Naive thymus-derived CD8-positive, alpha-beta T cell (primary cell): ENCODE measurements at regions not wholly inside any gene's neighbourhood (a gene's known extent, or its start where the extent isn't known, plus 50 kb on each side); places are given as distances from the start of the nearest gene placed in this dataset.
"Not testable (repeated sequence)": the region's sequence is repeated elsewhere in the genome, so short reads cannot be mapped to it uniquely, and the experiment has no call there.

Experiments used
- ATAC-seq, 2 donors: fragments of 150-1000 bp; cut with Tn5 transposase in 1 of 2; sonication (Bioruptor Pico), chemical (Tn5 transposase) in 1 of 2; 1 replicate in 1 of 2; 2 replicates in 1 of 2; pipeline ENCODE4 v1.10.0; 2021; ENCODE audit warnings: mild to moderate bottlenecking in 2 of 2, moderate library complexity in 2 of 2
- POLR2A ChIA-PET: fragments of 350-600 bp; sonication (Branson Sonifier 250); formaldehyde crosslinking; loops from one replicate; lab custom pipeline; 2021; ENCODE audit warnings: antibody characterized with exemption; lab: Charles Lee
- DNase-seq, 10 donors: peaks; one replicate each; pipeline versions ENCODE4 v3.0.0 to v3.0.0-alpha.2; 2020 to 2022
- H3K27ac Mint-ChIP-seq, 10 donors: one replicate each; pipeline ENCODE4 v1.8.0; 2020 to 2022; ENCODE audit warnings: mild to moderate bottlenecking in 10 of 10, mixed read lengths in 10 of 10, moderate library complexity in 4 of 10, inconsistent platforms in 1 of 10
- H3K27me3 Mint-ChIP-seq, 5 donors: one replicate each; pipeline ENCODE4 v1.8.0; 2021 to 2022; ENCODE audit warnings: mixed read lengths in 5 of 5
- H3K36me3 Mint-ChIP-seq, 3 donors: one replicate each; pipeline ENCODE4 v1.8.0; 2020 to 2022; ENCODE audit warnings: mixed read lengths in 3 of 3, mild to moderate bottlenecking in 2 of 3, inconsistent platforms in 1 of 3
- H3K4me1 Mint-ChIP-seq, 4 donors: one replicate each; pipeline ENCODE4 v1.8.0; 2021 to 2022; ENCODE audit warnings: mixed read lengths in 4 of 4
- H3K4me3 Mint-ChIP-seq, 10 donors: one replicate each; pipeline ENCODE4 v1.8.0; 2020 to 2022; ENCODE audit warnings: mild to moderate bottlenecking in 10 of 10, mixed read lengths in 10 of 10, moderate library complexity in 6 of 10, inconsistent platforms in 1 of 10
- H3K9me3 Mint-ChIP-seq, 9 donors: one replicate each; pipeline ENCODE4 v1.8.0; 2020 to 2022; ENCODE audit warnings: mixed read lengths in 9 of 9, mild to moderate bottlenecking in 3 of 9, inconsistent platforms in 1 of 9, moderate library complexity in 1 of 9

GRCh38 chr3:34881026-34881425 lies 758.3 kb upstream of the ARPP21 start:
- Mint-ChIP-seq H3K27me3 (no peaks in the 10 kb centered on the region), H3K4me1 (no peaks in the 10 kb centered on the region), H3K36me3 (no peaks in the 10 kb centered on the region), H3K4me3 (no peak overlapping the region), H3K9me3 (no peaks in the 10 kb centered on the region), H3K27ac (no peak overlapping the region)
- no peak for DNase-seq
- POLR2A ChIA-PET, result no interaction called here
- no peak for ATAC-seq

GRCh38 chr3:34882764-34883163 lies 756.6 kb upstream of the ARPP21 start:
- H3K4me3 Mint-ChIP-seq, result no peak overlapping the region
- H3K27me3 Mint-ChIP-seq, result no peaks in the 10 kb centered on the region
- ATAC-seq, result no peak
- DNase-seq, result no peak
- POLR2A ChIA-PET, result no interaction called here
- no peak overlapping the region for H3K27ac Mint-ChIP-seq
- H3K9me3 Mint-ChIP-seq, result no peaks in the 10 kb centered on the region
- H3K4me1 Mint-ChIP-seq, result no peaks in the 10 kb centered on the region
- H3K36me3 Mint-ChIP-seq, result no peaks in the 10 kb centered on the region

GRCh38 chr3:34884007-34884406 lies 755.3 kb upstream of the ARPP21 start:
- H3K4me3 Mint-ChIP-seq, result no peak overlapping the region
- H3K27me3 Mint-ChIP-seq, result no peaks in the 10 kb centered on the region
- POLR2A ChIA-PET, result no interaction called here
- ATAC-seq, result no peak
- DNase-seq, result no peak
- no peaks in the 10 kb centered on the region for H3K4me1 Mint-ChIP-seq
- H3K9me3 Mint-ChIP-seq, result no peaks in the 10 kb centered on the region
- H3K27ac Mint-ChIP-seq, result no peak overlapping the region
- H3K36me3 Mint-ChIP-seq, result no peaks in the 10 kb centered on the region

DNA sequence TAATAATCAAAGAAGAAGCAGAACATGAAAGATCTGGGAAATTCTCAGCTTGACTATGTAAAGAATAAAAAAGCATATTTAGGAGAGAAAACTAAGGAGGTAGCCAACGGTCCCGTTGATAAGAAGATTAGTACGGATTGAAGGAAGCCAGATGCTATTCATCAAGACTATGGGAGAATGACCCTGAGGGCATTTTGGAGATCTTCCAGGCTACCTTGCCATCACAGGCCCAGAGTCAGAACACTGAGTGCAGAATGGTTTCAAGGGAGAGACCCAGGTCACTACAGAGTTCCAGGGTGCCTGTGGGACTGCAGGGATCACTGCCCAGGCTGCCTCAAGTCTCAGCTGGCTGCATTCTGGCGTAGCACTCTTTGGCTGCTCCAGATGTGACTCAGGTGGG lies 752.9 kb upstream of the ARPP21 start:
- H3K4me1 Mint-ChIP-seq, result no peaks in the 10 kb centered on the region
- H3K36me3 Mint-ChIP-seq, result no peaks in the 10 kb centered on the region
- peaks cover 0 to 3% (median 0%) of the 10 kb centered on the region in 5 donors for H3K27me3 Mint-ChIP-seq
- H3K4me3 Mint-ChIP-seq, result no peak overlapping the region
- DNase-seq (no peak), ATAC-seq (no peak)
- H3K27ac Mint-ChIP-seq, result no peak overlapping the region
- POLR2A ChIA-PET, result no interaction called here
- H3K9me3 Mint-ChIP-seq, result no peaks in the 10 kb centered on the region

DNA sequence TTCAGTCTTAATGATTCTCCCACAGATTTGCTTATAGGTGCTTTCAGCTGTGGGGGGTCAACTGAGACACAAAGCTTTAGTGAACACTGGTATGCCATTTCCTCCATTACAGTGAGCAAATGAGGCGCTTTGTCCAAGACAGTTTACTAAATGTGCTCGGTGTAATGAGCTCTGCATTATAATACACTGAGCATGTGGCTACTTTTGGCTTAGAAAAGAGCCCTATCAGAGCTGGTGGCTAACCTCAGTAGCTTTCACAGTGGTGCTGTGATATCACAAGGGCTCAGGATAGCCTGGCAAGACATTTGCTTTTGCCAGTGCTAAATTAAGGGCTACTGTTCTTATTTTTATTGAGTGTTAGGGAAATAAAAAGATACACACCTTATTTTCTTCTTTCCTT lies 749.7 kb upstream of the ARPP21 start:
- Mint-ChIP-seq H3K27ac (no peak overlapping the region), H3K27me3 (peaks cover 0 to 3% (median 0%) of the 10 kb centered on the region in 5 donors), H3K36me3 (no peaks in the 10 kb centered on the region), H3K9me3 (peaks cover 0 to 3% (median 0%) of the 10 kb centered on the region in 9 donors), H3K4me1 (no peaks in the 10 kb centered on the region), H3K4me3 (no peak overlapping the region)
- POLR2A ChIA-PET, result no interaction called here
- ATAC-seq, result no peak
- DNase-seq, result no peak

- Mint-ChIP-seq H3K9me3 (peaks cover 0 to 9% (median 0%) of the 10 kb centered on the region in 9 donors), H3K4me3 (no peak overlapping the region), H3K4me1 (no peaks in the 10 kb centered on the region), H3K27me3 (peaks cover 0 to 3% (median 0%) of the 10 kb centered on the region in 5 donors), H3K27ac (no peak overlapping the region), H3K36me3 (no peaks in the 10 kb centered on the region)
- ATAC-seq (no peak), DNase-seq (no peak)
- POLR2A ChIA-PET, result no interaction called here
These were observed 749.1 kb upstream of the ARPP21 start for GRCh38 chr3:34890247-34890646.

GRCh38 chr3:34891941-34892340 lies 747.4 kb upstream of the ARPP21 start:
- POLR2A ChIA-PET, result no interaction called here

GRCh38 chr3:34895841-34896240 lies 743.5 kb upstream of the ARPP21 start:
- POLR2A ChIA-PET, result no interaction called here
- Mint-ChIP-seq H3K27ac (no peak overlapping the region), H3K9me3 (peaks cover 0 to 10% (median 0%) of the 10 kb centered on the region in 9 donors), H3K4me1 (no peaks in the 10 kb centered on the region), H3K36me3 (no peaks in the 10 kb centered on the region), H3K4me3 (no peak overlapping the region), H3K27me3 (peaks cover 0 to 1% (median 0%) of the 10 kb centered on the region in 5 donors)
- no peak for ATAC-seq
- DNase-seq, result no peak

More at GRCh38 chr3:34891941-34892340, 747.4 kb upstream of the ARPP21 start:
- peaks cover 0 to 3% (median 0%) of the 10 kb centered on the region in 5 donors for H3K27me3 Mint-ChIP-seq
- no peak for ATAC-seq
- H3K4me3 Mint-ChIP-seq, result no peak overlapping the region
- H3K9me3 Mint-ChIP-seq, result peaks cover 0 to 10% (median 0%) of the 10 kb centered on the region in 9 donors
- H3K27ac Mint-ChIP-seq, result no peak overlapping the region
- H3K4me1 Mint-ChIP-seq, result no peaks in the 10 kb centered on the region
- no peak for DNase-seq
- no peaks in the 10 kb centered on the region for H3K36me3 Mint-ChIP-seq

- H3K4me3 Mint-ChIP-seq, H3K36me3 Mint-ChIP-seq, H3K4me1 Mint-ChIP-seq, ATAC-seq, H3K27ac Mint-ChIP-seq, POLR2A ChIA-PET, DNase-seq: not testable (repeated sequence)
- Mint-ChIP-seq H3K9me3 (peaks cover 0 to 38% (median 5%) of the 10 kb centered on the region in 9 donors), H3K27me3 (peaks cover 0 to 11% (median 0%) of the 10 kb centered on the region in 5 donors)
These were observed 729.6 kb upstream of the ARPP21 start for GRCh38 chr3:34909679-34910078.

- Mint-ChIP-seq H3K4me1 (no peaks in the 10 kb centered on the region), H3K9me3 (peaks cover 0 to 4% (median 0%) of the 10 kb centered on the region in 9 donors), H3K27me3 (no peaks in the 10 kb centered on the region), H3K27ac (no peak overlapping the region), H3K4me3 (no peak overlapping the region), H3K36me3 (no peaks in the 10 kb centered on the region)
- no peak for ATAC-seq
- POLR2A ChIA-PET, result no interaction called here
- DNase-seq, result no peak
These were observed 720.3 kb upstream of the ARPP21 start for GRCh38 chr3:34919025-34919424.

DNA sequence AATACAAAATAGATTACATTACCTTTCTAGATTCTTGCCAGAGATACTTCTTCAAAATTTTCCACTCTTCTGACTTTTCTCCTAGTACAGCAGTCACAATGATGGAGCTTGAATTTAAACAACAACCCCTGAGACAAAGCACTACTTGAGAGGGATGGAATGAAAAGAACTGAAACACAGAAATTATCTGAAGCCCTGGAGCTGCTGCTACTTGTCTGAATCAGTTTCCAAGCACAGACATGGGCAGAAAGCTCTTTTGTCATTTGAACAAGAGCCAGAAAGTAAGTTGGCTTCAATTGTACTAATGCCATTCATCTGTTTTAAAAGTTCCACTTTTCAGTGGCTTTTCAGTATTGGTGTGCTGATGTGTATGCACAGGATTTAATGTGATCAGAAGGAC lies 718.5 kb upstream of the ARPP21 start:
- H3K4me1 Mint-ChIP-seq, result no peaks in the 10 kb centered on the region
- H3K36me3 Mint-ChIP-seq, result no peaks in the 10 kb centered on the region
- no peaks in the 10 kb centered on the region for H3K27me3 Mint-ChIP-seq
- H3K9me3 Mint-ChIP-seq, result peaks cover 0 to 6% (median 0%) of the 10 kb centered on the region in 9 donors
- POLR2A ChIA-PET, result no interaction called here
- H3K27ac Mint-ChIP-seq, result no peak overlapping the region
- ATAC-seq (no peak), DNase-seq (no peak)
- no peak overlapping the region for H3K4me3 Mint-ChIP-seq

DNA sequence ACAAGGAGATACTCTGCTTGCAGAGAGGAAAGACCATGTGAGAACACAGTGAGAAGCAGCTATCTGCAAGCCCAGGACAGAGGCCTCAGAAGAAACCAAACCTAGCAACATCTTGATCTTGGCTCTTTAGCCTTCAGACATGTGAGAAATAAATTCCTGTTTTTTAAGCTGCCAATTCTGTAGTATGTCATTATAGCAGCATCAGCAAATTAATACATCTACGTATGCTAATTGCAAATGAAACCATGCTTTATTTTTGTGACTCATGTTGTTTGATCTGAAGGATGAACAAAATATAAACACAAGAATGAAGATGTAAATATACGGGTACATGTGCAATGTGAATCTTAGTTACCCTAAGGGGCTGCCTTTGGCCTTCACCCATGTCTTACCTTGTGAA lies 714.4 kb upstream of the ARPP21 start:
- POLR2A ChIA-PET, result no interaction called here
- Mint-ChIP-seq H3K9me3 (peaks cover 0 to 23% (median 3%) of the 10 kb centered on the region in 9 donors), H3K36me3 (no peaks in the 10 kb centered on the region), H3K4me1 (no peaks in the 10 kb centered on the region), H3K27ac (no peak overlapping the region), H3K27me3 (no peaks in the 10 kb centered on the region), H3K4me3 (no peak overlapping the region)
- ATAC-seq (no peak), DNase-seq (no peak)

DNA sequence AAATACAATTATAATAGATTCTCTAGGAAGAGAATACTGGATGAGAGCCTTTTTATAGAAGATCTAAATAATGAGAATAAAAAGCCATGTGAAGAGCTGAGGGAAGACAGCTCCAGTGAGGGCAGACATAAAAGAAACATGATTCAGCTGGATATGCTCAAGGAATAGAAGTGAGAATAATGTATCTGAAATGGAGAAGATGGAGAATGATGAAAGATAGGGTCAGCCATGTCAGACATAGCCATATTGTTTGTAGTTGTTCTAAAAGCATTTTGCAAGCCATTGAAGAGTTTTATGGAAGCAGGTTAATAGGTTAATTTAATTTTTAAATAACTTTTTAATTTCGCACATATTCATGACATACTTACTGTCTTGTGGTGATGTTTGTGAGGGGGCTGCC lies 713.5 kb upstream of the ARPP21 start:
- no peaks in the 10 kb centered on the region for H3K36me3 Mint-ChIP-seq
- peaks cover 0 to 25% (median 3%) of the 10 kb centered on the region in 9 donors for H3K9me3 Mint-ChIP-seq
- ATAC-seq, result no peak
- no peak overlapping the region for H3K27ac Mint-ChIP-seq
- POLR2A ChIA-PET, result no interaction called here
- H3K4me3 Mint-ChIP-seq, result no peak overlapping the region
- H3K4me1 Mint-ChIP-seq, result no peaks in the 10 kb centered on the region
- H3K27me3 Mint-ChIP-seq, result no peaks in the 10 kb centered on the region
- DNase-seq, result no peak

DNA sequence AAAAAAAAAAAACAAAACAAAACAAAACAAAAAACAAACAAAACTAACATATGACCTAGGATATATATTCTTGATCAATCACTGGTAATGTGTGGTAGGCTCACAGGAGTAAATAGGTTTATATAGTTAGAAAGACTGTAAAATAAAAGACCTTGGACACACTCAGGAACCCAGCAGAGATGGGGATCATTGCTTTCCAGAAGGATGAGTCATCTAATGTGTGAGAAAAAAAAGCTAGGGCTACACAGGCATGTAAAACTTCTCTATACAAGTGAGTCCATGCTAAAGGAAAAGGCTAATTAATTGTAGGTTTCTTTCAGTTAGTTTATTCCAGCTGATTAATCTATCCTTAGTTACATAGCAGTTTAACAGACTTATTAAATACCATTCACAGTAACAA lies 710.3 kb upstream of the ARPP21 start:
- H3K4me1 Mint-ChIP-seq, result no peaks in the 10 kb centered on the region
- H3K36me3 Mint-ChIP-seq, result peaks cover 0 to 5% (median 0%) of the 10 kb centered on the region in 3 donors
- no peaks in the 10 kb centered on the region for H3K27me3 Mint-ChIP-seq
- POLR2A ChIA-PET, result no interaction called here
- ATAC-seq (no peak), DNase-seq (no peak)
- H3K27ac Mint-ChIP-seq, result no peak overlapping the region
- no peak overlapping the region for H3K4me3 Mint-ChIP-seq
- peaks cover 0 to 38% (median 10%) of the 10 kb centered on the region in 9 donors for H3K9me3 Mint-ChIP-seq
